ENCODE measurements at regions not wholly inside any gene's neighbourhood (a gene's known extent, or its start where the extent isn't known, plus 50 kb on each side); places are given as distances from the start of the nearest gene placed in this dataset.

DNA sequence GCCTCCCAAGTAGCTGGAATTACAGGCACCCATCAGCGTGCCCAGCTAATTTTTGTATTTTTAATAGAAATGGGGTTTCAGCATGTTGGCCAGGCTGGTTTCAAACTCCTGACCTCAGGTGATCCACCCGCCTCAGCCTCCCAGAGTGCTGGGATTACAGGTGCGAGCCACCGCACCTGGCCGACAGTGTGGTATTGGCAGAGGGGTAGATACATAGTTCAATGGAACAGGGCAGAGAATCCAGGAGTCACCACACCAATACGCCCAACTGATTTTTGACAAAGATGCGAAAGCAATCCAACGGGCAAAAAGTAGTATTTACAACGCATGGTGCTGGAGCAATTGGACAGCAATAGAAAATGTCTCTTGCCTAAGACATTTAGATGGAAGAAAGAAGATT is 164.0 kb upstream of the PPP1R26 start:
- no peak overlapping the region for H3K4me2 ChIP-seq
- TF ChIP-seq HDAC2 (IDR thresholded peaks at IDR 0.05) (no peak), RCOR1 (IDR thresholded peaks at IDR 0.05; ENCODE audit: low read depth, low read length) (no peak), NFE2L2 (conservative IDR thresholded peaks at IDR 0.05; ENCODE audit: low read length) (no peak), FOSL2 (IDR thresholded peaks at IDR 0.05) (no peak), FOSL2 (CRISPR knock-in tag; IDR thresholded peaks at IDR 0.05) (no peak), TFCP2L1 (CRISPR knock-in tag; IDR thresholded peaks at IDR 0.05) (no peak), CHD4 (IDR thresholded peaks at IDR 0.05; ENCODE audit: borderline replicate concordance) (no peak), KDM1A (IDR thresholded peaks at IDR 0.05; ENCODE audit: low read depth) (no peak), CBX2 (IDR thresholded peaks at IDR 0.05; ENCODE audit: borderline replicate concordance, low read depth) (no peak)
- TF ChIP-seq, protein P1, sequence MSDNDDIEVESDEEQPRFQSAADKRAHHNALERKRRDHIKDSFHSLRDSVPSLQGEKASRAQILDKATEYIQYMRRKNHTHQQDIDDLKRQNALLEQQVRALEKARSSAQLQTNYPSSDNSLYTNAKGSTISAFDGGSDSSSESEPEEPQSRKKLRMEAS (IDR thresholded peaks at IDR 0.05) = no peak
- TF ChIP-seq, protein P2, sequence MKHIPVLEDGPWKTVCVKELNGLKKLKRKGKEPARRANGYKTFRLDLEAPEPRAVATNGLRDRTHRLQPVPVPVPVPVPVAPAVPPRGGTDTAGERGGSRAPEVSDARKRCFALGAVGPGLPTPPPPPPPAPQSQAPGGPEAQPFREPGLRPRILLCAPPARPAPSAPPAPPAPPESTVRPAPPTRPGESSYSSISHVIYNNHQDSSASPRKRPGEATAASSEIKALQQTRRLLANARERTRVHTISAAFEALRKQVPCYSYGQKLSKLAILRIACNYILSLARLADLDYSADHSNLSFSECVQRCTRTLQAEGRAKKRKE (CRISPR knock-in tag; IDR thresholded peaks at IDR 0.05; ENCODE audit: low read depth) = no peak
- FAIRE-seq (no peak), ATAC-seq (no peak), DNase-seq (ENCODE audit: low read depth in 1 of 2, low spot score in 1 of 2) (no peak)
- no peak overlapping the region for H3K4me3 ChIP-seq
- H3K27ac ChIP-seq = no peak overlapping the region
- CTCF ChIA-PET = interaction anchor here (1.0 to 1.5 kb wide), 2 partner anchors 10 to 232 kb away, joined by 3 read pairs; no protein-coding TSS in a partner anchor
- POLR2A ChIA-PET = no interaction called here
- H3K4me1 ChIP-seq = no peaks in the 10 kb centered on the region
- peaks cover 20% of the 10 kb centered on the region for H3K9me3 ChIP-seq
- WGBS (ENCODE audit: missing lambda C conversion rate) = 75% methylated on average over 9 of the region's 9 CpGs

DNA sequence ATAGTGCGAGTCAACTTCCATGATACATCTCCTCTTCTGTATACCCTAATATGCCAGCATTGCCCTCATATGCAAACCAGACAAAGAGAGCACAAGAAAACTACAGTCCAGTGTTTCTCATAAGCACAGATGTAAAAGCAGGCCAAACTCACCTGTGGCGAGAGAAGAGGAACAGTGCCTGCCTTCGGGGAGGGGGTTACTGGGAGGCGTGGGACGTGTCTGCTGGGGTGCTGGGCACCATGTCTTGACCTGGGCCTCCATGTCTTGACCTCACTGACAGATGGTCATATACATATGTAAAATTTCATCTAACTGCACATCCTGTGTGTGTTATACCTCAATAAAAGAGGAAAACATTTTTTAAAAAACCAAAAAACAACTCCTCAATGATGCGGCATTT is 159.3 kb upstream of the PPP1R26 start:
- FAIRE-seq (no peak), DNase-seq (ENCODE audit: low read depth in 1 of 2, low spot score in 1 of 2) (no peak), ATAC-seq (no peak)
- 47% methylated on average over 6 of the region's 6 CpGs for WGBS (ENCODE audit: missing lambda C conversion rate)
- H3K9me3 ChIP-seq = peaks cover 18% of the 10 kb centered on the region; the same call in 2 of the 3 replicates
- no peak overlapping the region for H3K4me3 ChIP-seq
- H3K27ac ChIP-seq = no peak overlapping the region
- H3K4me1 ChIP-seq = no peaks in the 10 kb centered on the region
- H3K4me2 ChIP-seq = no peak overlapping the region
- TF ChIP-seq CHD2 (IDR thresholded peaks at IDR 0.05; ENCODE audit: low read length, partially characterized antibody) (no peak), KDM5A (IDR thresholded peaks at IDR 0.05) (no peak), SMC3 (IDR thresholded peaks at IDR 0.05) (no peak), ESRRA (IDR thresholded peaks at IDR 0.05; ENCODE audit: borderline replicate concordance, low read length) (no peak), JUN (IDR thresholded peaks at IDR 0.05) (no peak), EHF (CRISPR knock-in tag; IDR thresholded peaks at IDR 0.05) (no peak), FOSL2 (IDR thresholded peaks at IDR 0.05) (no peak), FOSL2 (CRISPR knock-in tag; IDR thresholded peaks at IDR 0.05) (no peak), KDM1A (IDR thresholded peaks at IDR 0.05; ENCODE audit: low read depth) (no peak), JUNB (IDR thresholded peaks at IDR 0.05) (no peak), GATA3 (IDR thresholded peaks at IDR 0.05; ENCODE audit: borderline replicate concordance) (no peak), BHLHE40 (IDR thresholded peaks at IDR 0.05; ENCODE audit: low read depth, low read length) (no peak), HEYL (CRISPR knock-in tag; IDR thresholded peaks at IDR 0.05) (no peak), NFE2L2 (conservative IDR thresholded peaks at IDR 0.05; ENCODE audit: low read length) (no peak), TP53 (CRISPR knock-in tag; IDR thresholded peaks at IDR 0.05) (no peak)
- TF ChIP-seq, protein P3, sequence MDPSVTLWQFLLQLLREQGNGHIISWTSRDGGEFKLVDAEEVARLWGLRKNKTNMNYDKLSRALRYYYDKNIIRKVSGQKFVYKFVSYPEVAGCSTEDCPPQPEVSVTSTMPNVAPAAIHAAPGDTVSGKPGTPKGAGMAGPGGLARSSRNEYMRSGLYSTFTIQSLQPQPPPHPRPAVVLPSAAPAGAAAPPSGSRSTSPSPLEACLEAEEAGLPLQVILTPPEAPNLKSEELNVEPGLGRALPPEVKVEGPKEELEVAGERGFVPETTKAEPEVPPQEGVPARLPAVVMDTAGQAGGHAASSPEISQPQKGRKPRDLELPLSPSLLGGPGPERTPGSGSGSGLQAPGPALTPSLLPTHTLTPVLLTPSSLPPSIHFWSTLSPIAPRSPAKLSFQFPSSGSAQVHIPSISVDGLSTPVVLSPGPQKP (IDR thresholded peaks at IDR 0.05; ENCODE audit: low read depth, low read length) = no peak
- TF ChIP-seq, protein P4, sequence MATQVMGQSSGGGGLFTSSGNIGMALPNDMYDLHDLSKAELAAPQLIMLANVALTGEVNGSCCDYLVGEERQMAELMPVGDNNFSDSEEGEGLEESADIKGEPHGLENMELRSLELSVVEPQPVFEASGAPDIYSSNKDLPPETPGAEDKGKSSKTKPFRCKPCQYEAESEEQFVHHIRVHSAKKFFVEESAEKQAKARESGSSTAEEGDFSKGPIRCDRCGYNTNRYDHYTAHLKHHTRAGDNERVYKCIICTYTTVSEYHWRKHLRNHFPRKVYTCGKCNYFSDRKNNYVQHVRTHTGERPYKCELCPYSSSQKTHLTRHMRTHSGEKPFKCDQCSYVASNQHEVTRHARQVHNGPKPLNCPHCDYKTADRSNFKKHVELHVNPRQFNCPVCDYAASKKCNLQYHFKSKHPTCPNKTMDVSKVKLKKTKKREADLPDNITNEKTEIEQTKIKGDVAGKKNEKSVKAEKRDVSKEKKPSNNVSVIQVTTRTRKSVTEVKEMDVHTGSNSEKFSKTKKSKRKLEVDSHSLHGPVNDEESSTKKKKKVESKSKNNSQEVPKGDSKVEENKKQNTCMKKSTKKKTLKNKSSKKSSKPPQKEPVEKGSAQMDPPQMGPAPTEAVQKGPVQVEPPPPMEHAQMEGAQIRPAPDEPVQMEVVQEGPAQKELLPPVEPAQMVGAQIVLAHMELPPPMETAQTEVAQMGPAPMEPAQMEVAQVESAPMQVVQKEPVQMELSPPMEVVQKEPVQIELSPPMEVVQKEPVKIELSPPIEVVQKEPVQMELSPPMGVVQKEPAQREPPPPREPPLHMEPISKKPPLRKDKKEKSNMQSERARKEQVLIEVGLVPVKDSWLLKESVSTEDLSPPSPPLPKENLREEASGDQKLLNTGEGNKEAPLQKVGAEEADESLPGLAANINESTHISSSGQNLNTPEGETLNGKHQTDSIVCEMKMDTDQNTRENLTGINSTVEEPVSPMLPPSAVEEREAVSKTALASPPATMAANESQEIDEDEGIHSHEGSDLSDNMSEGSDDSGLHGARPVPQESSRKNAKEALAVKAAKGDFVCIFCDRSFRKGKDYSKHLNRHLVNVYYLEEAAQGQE (IDR thresholded peaks at IDR 0.05) = no peak
- TF ChIP-seq, protein P5, sequence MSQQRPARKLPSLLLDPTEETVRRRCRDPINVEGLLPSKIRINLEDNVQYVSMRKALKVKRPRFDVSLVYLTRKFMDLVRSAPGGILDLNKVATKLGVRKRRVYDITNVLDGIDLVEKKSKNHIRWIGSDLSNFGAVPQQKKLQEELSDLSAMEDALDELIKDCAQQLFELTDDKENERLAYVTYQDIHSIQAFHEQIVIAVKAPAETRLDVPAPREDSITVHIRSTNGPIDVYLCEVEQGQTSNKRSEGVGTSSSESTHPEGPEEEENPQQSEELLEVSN (IDR thresholded peaks at IDR 0.05; ENCODE audit: borderline replicate concordance, low read depth) = no peak
- TF ChIP-seq, protein P2 (CRISPR knock-in tag; IDR thresholded peaks at IDR 0.05; ENCODE audit: low read depth) = no peak
- TF ChIP-seq, protein P6, sequence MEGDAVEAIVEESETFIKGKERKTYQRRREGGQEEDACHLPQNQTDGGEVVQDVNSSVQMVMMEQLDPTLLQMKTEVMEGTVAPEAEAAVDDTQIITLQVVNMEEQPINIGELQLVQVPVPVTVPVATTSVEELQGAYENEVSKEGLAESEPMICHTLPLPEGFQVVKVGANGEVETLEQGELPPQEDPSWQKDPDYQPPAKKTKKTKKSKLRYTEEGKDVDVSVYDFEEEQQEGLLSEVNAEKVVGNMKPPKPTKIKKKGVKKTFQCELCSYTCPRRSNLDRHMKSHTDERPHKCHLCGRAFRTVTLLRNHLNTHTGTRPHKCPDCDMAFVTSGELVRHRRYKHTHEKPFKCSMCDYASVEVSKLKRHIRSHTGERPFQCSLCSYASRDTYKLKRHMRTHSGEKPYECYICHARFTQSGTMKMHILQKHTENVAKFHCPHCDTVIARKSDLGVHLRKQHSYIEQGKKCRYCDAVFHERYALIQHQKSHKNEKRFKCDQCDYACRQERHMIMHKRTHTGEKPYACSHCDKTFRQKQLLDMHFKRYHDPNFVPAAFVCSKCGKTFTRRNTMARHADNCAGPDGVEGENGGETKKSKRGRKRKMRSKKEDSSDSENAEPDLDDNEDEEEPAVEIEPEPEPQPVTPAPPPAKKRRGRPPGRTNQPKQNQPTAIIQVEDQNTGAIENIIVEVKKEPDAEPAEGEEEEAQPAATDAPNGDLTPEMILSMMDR (IDR thresholded peaks at IDR 0.05) = no peak
- TF ChIP-seq, protein P7, sequence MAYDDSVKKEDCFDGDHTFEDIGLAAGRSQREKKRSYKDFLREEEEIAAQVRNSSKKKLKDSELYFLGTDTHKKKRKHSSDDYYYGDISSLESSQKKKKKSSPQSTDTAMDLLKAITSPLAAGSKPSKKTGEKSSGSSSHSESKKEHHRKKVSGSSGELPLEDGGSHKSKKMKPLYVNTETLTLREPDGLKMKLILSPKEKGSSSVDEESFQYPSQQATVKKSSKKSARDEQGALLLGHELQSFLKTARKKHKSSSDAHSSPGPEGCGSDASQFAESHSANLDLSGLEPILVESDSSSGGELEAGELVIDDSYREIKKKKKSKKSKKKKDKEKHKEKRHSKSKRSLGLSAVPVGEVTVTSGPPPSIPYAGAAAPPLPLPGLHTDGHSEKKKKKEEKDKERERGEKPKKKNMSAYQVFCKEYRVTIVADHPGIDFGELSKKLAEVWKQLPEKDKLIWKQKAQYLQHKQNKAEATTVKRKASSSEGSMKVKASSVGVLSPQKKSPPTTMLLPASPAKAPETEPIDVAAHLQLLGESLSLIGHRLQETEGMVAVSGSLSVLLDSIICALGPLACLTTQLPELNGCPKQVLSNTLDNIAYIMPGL (CRISPR knock-in tag; IDR thresholded peaks at IDR 0.05; ENCODE audit: borderline replicate concordance) = no peak
- ChIA-PET CTCF (interaction anchor here (1.2 kb wide), 1 partner anchor 31 kb away, joined by 3 read pairs; no protein-coding TSS in a partner anchor), POLR2A (no interaction called here)

Data from A549 (cell line).